ENCODE measurements at regions not wholly inside any gene's neighbourhood (a gene's known extent, or its start where the extent isn't known, plus 50 kb on each side); places are given as distances from the start of the nearest gene placed in this dataset.
A peak's percentile ranks its signal among the peaks of the same experiment; 100 is the strongest.

GRCh38 chr13:73372666-73373627 lies 314.1 kb downstream of the KLF5 start:
- no peak for DNase-seq

GRCh38 chr13:73370066-73370465 lies 311.3 kb downstream of the KLF5 start:
- DNase-seq: no peak

DNA sequence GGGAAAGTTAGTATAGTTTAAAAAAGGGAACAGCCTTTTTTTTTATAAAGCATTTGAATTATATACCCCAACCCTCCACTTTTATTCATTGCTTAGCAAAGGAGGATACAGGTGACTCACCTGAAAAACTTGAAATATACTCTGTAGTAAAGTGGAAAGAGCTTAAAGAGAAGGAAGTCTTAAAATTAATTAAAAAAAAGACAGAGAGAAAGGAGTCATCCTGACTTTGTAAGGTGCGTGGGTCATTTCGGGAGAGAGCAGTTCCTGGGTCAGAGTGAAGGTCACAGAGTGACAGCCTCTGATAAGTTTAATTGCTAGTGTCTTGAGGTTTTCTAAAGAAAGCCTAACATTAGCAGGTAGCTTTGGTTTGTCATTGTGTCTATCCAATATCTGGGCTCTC lies 310.3 kb downstream of the KLF5 start:
- DNase-seq: no peak

DNA sequence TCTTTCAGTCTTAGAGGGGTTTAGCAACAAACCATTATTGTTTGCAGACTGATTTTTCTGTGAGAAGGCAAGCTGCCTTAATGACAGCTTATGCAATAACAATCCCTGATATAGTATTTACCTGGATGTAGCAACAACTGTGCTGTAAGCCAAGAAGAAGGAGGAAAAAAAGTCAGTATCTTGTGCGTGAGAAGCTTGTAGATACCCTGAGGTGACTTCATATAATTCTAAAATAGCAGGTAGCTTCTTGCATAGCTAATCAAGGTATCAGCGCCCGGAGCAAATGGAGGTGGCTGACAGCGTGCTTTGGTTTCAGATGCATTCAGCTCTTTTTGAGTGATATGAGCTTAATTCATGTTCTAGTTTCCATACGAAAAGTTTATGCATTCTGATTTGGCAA lies 309.8 kb downstream of the KLF5 start:
- no peak for DNase-seq

DNA sequence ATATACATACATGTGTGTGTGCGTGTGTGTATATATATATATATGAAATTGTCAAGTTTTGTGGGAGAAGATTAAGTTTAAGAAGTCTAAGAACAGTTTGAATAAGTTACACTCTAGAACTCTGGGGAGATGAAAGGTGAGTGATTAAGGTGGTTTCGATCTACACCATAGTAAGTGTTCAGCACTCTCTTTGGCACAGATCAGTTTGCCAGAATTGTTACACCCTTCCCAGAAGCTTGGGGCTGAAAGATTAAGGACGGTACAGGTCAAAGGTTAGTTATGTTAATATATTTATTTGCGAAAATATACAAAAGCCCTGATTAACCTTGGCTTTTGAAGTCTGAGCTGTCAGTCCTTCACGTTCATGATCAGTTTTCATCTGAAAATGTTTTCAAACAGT lies 309.1 kb downstream of the KLF5 start:
- no peak for DNase-seq

DNA sequence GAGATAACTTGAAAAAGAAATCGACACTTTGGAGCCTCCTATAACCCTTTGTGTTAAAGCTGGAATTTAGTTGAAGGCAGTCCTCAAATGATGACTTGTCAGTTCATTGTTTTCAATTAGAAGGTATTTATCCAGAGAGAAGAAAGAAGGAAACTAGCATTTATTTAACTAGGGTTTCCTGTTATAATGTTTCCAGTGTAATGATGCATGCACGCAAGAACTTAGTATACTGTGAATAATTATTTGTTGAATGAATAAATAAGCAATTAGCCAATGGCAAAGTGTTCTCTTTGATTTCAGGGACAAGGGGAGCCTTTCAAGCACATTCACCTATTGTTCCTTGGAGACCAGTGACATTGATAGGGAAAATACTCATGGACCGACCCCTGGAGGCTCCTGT lies 307.4 kb downstream of the KLF5 start:
- no peak for DNase-seq

- no peak for DNase-seq
Observed at GRCh38 chr13:73365681-73366080, 306.9 kb downstream of the KLF5 start.

- DNase-seq: no peak
Observed at GRCh38 chr13:73365252-73365651, 306.4 kb downstream of the KLF5 start.

GRCh38 chr13:73364736-73365135 lies 305.9 kb downstream of the KLF5 start:
- no peak for DNase-seq

DNA sequence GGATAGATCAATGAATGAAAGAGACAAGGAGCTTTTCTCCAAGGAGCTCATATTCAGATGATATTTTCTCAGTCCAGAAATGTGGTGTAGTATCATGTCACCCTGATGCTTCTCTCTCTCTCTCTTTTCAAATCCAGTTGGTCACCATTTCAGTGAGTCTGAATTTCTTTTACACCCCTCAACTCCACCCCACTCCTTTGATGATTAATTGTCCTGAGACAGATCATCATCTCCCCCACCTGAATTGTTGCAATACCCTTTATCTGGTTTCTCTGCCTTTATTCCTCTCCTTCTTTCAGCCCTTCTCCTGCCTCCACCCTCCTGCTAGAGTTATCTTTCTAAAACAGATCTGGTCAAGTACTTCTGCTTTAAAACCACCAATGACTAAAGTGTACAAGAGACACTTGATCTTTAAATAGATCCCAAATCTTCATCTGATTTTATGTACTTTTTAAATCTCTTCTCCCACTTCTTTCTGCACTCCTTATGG lies 299.8 kb downstream of the KLF5 start:
- no peak for DNase-seq

DNA sequence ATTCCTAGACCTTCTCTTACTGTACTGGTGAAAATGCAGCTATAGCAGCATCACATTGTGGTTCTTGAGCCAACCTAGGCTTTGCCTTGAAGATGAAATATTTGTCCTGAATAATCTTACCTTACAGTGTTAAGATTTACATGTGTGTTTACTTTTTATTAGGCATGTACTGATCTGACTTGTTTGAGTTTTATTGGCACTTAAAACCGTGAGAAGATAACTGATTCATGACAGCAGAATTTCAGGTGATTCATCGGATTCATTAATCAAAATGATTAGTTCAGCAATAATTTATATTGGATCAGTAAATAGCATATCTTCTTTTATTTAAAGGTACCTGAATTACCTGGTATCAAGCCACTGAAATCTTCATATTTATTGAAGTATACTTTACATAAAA lies 296.3 kb downstream of the KLF5 start:
- DNase-seq: no peak

- no peak for DNase-seq
Observed at GRCh38 chr13:73351730-73352129, 292.9 kb downstream of the KLF5 start.

- DNase-seq: peak in 2 of 4 experiments; percentile 8 to 13
Observed at GRCh38 chr13:73341748-73342147, 282.9 kb downstream of the KLF5 start.

- no peak for DNase-seq
Observed at GRCh38 chr13:73340069-73340468, 281.3 kb downstream of the KLF5 start.

DNA sequence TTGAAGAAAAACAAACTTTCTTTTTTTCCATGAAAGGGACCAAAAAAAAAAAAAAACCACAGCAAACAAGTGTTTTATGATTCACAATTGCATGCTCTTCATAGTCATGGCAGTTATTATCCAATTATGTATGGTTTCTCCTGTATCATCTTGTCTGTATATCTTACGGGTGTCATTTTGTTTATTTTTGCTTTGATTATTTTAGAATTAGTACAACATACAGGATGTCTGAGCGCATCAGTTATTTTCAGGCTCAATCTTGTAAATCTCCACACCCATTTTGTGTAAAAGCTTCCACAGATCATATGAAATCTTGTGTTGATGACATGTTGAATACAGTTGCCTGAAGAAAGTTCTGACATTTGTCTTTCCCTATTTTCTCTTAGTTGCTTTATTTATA lies 280.3 kb downstream of the KLF5 start:
- DNase-seq: no peak

DNA sequence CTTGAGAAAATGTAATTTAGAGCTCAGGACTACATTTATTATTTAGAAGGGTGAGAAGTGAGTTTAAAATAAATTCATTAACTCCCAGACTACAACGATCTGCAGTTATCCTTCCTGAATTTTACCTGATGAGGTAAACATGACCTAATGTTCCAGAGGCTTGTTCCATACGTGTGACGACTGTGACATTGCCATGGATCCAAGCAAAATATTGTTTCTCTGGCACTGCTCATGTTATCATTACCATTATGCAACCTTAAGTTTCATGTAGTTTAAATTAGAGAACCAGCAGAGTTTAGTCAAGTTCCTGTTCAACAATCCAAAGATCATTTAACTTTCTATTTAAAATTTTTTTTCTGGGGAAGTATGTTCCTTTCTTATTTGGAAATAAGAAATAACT lies 279.6 kb downstream of the KLF5 start:
- DNase-seq: peak in 3 of 4 experiments; percentile 14 to 50 (median 48)

- DNase-seq: no peak
Observed at GRCh38 chr13:73337532-73337931, 278.7 kb downstream of the KLF5 start.

- DNase-seq: no peak
Observed at GRCh38 chr13:73336773-73337172, 278.0 kb downstream of the KLF5 start.

DNA sequence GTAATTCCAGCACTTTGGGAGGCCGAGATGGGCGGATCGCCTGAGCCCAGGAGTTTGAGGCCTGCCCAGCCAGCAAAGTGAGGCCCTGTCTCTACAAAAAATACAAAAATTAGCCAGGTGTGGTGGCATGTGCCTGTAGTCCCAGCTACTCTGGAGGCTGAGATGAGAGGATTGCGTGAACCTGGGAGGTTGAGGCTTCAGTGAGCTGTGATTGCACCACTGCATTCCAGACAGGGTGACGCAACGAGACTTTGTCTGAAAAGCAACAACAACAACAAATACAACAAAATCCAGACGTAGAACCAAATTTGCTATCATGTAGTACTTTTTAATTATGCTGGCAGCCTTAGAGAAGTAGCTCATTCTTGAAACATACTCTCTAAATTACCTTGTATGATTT lies 277.1 kb downstream of the KLF5 start:
- no peak for DNase-seq

GRCh38 chr13:73335210-73335609 lies 276.4 kb downstream of the KLF5 start:
- DNase-seq: peak in 3 of 4 experiments; percentile 17 to 48 (median 47)

GRCh38 chr13:73334445-73334844 lies 275.6 kb downstream of the KLF5 start:
- DNase-seq: peak in 2 of 4 experiments; percentile 2 to 7

DNA sequence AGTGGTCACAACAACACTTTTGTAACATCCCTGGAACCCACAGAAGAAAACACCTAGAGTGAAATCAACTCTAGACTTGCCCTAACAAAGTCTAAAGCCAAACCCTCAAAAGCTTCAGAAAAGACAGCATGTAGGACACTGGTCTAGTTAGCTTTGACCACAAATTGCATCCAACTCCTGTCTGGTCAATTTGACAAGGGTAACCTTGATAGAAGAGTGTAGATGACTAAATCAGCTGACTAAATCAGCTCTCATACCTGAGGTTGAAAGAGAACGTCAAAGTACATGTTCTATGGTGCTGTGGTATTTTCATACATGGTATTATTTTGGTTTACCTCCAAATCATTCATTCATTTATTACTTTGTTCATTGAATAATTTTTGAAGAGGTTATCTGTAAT lies 272.8 kb downstream of the KLF5 start:
- DNase-seq: no peak

GRCh38 chr13:73329355-73329754 lies 270.6 kb downstream of the KLF5 start:
- no peak for DNase-seq

- DNase-seq: no peak
Observed at GRCh38 chr13:73327579-73327978, 268.8 kb downstream of the KLF5 start.
